ENCODE measurements at regions not wholly inside any gene's neighbourhood (a gene's known extent, or its start where the extent isn't known, plus 50 kb on each side); places are given as distances from the start of the nearest gene placed in this dataset.

- DNase-seq, result no peak
These were observed 1135.0 kb downstream of the GATA3 start for GRCh38 chr10:9189448-9189847.

- no peak for DNase-seq
These were observed 1138.6 kb downstream of the GATA3 start for GRCh38 chr10:9193120-9193519.

- no peak for DNase-seq
These were observed 1140.9 kb downstream of the GATA3 start for GRCh38 chr10:9195385-9195784.

GRCh38 chr10:9198611-9199010 lies 1144.1 kb downstream of the GATA3 start:
- DNase-seq, result no peak

GRCh38 chr10:9205558-9205957 lies 1151.1 kb downstream of the GATA3 start:
- no peak for DNase-seq

GRCh38 chr10:9209105-9209798 lies 1154.8 kb downstream of the GATA3 start:
- DNase-seq, result peak; percentile 80

GRCh38 chr10:9211228-9211627 lies 1156.7 kb downstream of the GATA3 start:
- DNase-seq, result no peak

- DNase-seq, result no peak
These were observed 1160.1 kb downstream of the GATA3 start for GRCh38 chr10:9214618-9215017.

GRCh38 chr10:9215121-9215520 lies 1160.6 kb downstream of the GATA3 start:
- no peak for DNase-seq

GRCh38 chr10:9219860-9220259 lies 1165.4 kb downstream of the GATA3 start:
- no peak for DNase-seq

GRCh38 chr10:9222917-9223316 lies 1168.4 kb downstream of the GATA3 start:
- no peak for DNase-seq

- no peak for DNase-seq
These were observed 1173.3 kb downstream of the GATA3 start for GRCh38 chr10:9227679-9228365.

GRCh38 chr10:9228771-9229170 lies 1174.3 kb downstream of the GATA3 start:
- DNase-seq, result no peak

- no peak for DNase-seq
These were observed 1175.3 kb downstream of the GATA3 start for GRCh38 chr10:9229702-9230244.

- DNase-seq, result no peak
These were observed 1176.1 kb downstream of the GATA3 start for GRCh38 chr10:9230625-9231024.

- DNase-seq, result no peak
These were observed 1179.7 kb downstream of the GATA3 start for GRCh38 chr10:9234191-9234590.

GRCh38 chr10:9238041-9238440 lies 1183.6 kb downstream of the GATA3 start:
- DNase-seq, result no peak

GRCh38 chr10:9239298-9239697 lies 1184.8 kb downstream of the GATA3 start:
- no peak for DNase-seq

- no peak for DNase-seq
These were observed 1189.5 kb downstream of the GATA3 start for GRCh38 chr10:9243941-9244411.

- no peak for DNase-seq
These were observed 1190.4 kb downstream of the GATA3 start for GRCh38 chr10:9244864-9245263.

- no peak for DNase-seq
These were observed 1198.6 kb downstream of the GATA3 start for GRCh38 chr10:9253121-9253520.

GRCh38 chr10:9254353-9254752 lies 1199.9 kb downstream of the GATA3 start:
- DNase-seq, result no peak

GRCh38 chr10:9260690-9261089 lies 1206.2 kb downstream of the GATA3 start:
- no peak for DNase-seq

- no peak for DNase-seq
These were observed 1208.3 kb downstream of the GATA3 start for GRCh38 chr10:9262770-9263169.
